ENCODE measurements at regions not wholly inside any gene's neighbourhood (a gene's known extent, or its start where the extent isn't known, plus 50 kb on each side); places are given as distances from the start of the nearest gene placed in this dataset.

GRCh38 chr2:103808814-103809213, 1045.1 kb upstream of the POU3F3 start:
- no peak for TF ChIP-seq CTCF (IDR thresholded peaks at IDR 0.05)
- no peak for TF ChIP-seq ZFX (IDR thresholded peaks at IDR 0.05; ENCODE audit: borderline replicate concordance)

All from 22Rv1 (cell line).